HCT116 (cell line): ENCODE measurements at regions not wholly inside any gene's neighbourhood (a gene's known extent, or its start where the extent isn't known, plus 50 kb on each side); places are given as distances from the start of the nearest gene placed in this dataset.

Source experiments
- ATAC-seq: fragments of 200-7000 bp; cut with Tn5 transposase; 2 replicates; pipeline ENCODE4 v1.9.1; 2020; ENCODE audit warnings: mild to moderate bottlenecking, moderate library complexity
- BruUV-seq: library from RNA; stranded (reverse); fragments of 400-500 nt; replicated peaks from 2 replicates; lab custom pipeline; 2021; lab: Mats Ljungman, UMichigan
- CTCF ChIA-PET: fragments of 300-600 bp; sonication (Branson Sonifier 250); formaldehyde crosslinking; loops from one replicate; lab custom pipeline; 2021; ENCODE audit warnings: antibody characterized with exemption; lab: Charles Lee
- POLR2A ChIA-PET: fragments of 300-600, 350-600 bp; sonication (Branson Sonifier 250); formaldehyde crosslinking; loops from one replicate; lab custom pipeline; 2021; ENCODE audit warnings: antibody characterized with exemption; lab: Charles Lee
- RAD21 ChIA-PET, 2 experiments: fragments of 300-600 bp; sonication (Branson Sonifier 250); formaldehyde crosslinking; loops; one replicate each; lab custom pipeline; 2023; ENCODE audit warnings: low total read pairs in 2 of 2; ENCODE audit not compliant: uncharacterized antibody in 2 of 2, unreplicated experiment in 2 of 2, low non-redundant PET in 1 of 2; lab: Charles Lee
- DNase-seq: peaks from one replicate; pipeline ENCODE4 v3.0.0-alpha.2; 2010; ENCODE audit warnings: low read depth, low spot score
- H2AFZ ChIP-seq: fragments of 200-600 bp; shearing (Covaris generic), sonication (generic); 2 replicates; pipeline ENCODE4 v1.6.1; 2017; ENCODE audit warnings: low read depth, mixed run types, mixed read lengths, antibody characterized with exemption, low read length; ENCODE audit not compliant: poor library complexity, severe bottlenecking
- H3K27ac ChIP-seq: 2 replicates; pipeline ENCODE4 v1.5.1; 2012; ENCODE audit warnings: low read depth, low read length
- H3K27me3 ChIP-seq: fragments of 200-600 bp; sonication (generic); 2 replicates; pipeline ENCODE4 v1.6.1; 2016; ENCODE audit warnings: mixed run types, low read length, mixed read lengths; ENCODE audit not compliant: insufficient read depth
- H3K36me3 ChIP-seq, 2 experiments: fragments of 200-500 bp in 1 of 2; fragments of 200-600 bp in 1 of 2; sonication (Bioruptor generic) in 1 of 2; sonication (generic) in 1 of 2; 2 replicates each; pipeline versions ENCODE4 v1.5.1 to v1.6.1; 2014 to 2016; ENCODE audit warnings: low read length in 2 of 2, inconsistent platforms in 1 of 2, mixed read lengths in 1 of 2, mixed run types in 1 of 2; ENCODE audit not compliant: insufficient read depth in 2 of 2, control insufficient read depth in 1 of 2
- H3K4me1 ChIP-seq, 2 experiments: fragments of 200-600 bp in 1 of 2; sonication (generic) in 1 of 2; 2 replicates each; pipeline versions ENCODE4 v1.5.1 to v1.6.1; 2012 to 2017; ENCODE audit warnings: low read length in 2 of 2, inconsistent platforms in 1 of 2, mild to moderate bottlenecking in 1 of 2, mixed read lengths in 1 of 2, mixed run types in 1 of 2, moderate library complexity in 1 of 2; ENCODE audit not compliant: insufficient read depth in 2 of 2, control insufficient read depth in 1 of 2
- H3K4me2 ChIP-seq: fragments of 200-600 bp; sonication (generic); 2 replicates; pipeline ENCODE4 v1.6.1; 2017; ENCODE audit warnings: mixed run types, low read length, mixed read lengths
- H3K4me3 ChIP-seq, 2 experiments: fragments of 200-600 bp in 1 of 2; sonication (generic) in 1 of 2; replicated peaks in 1 of 2; 2 replicates each; pipeline ENCODE4 v1.5.1; 2011 to 2016; ENCODE audit warnings: low read length in 2 of 2, control low read depth in 1 of 2, low read depth in 1 of 2, mild to moderate bottlenecking in 1 of 2, mixed read lengths in 1 of 2, mixed run types in 1 of 2
- H3K79me2 ChIP-seq: fragments of 200-600 bp; sonication (generic); 2 replicates; pipeline ENCODE4 v1.6.1; 2017; ENCODE audit warnings: mild to moderate bottlenecking, mixed run types, low read length, moderate library complexity, mixed read lengths; ENCODE audit not compliant: insufficient read depth
- H3K9ac ChIP-seq: fragments of 200-600 bp; sonication (generic); 2 replicates; pipeline ENCODE4 v1.6.1; 2016; ENCODE audit warnings: low read length, mixed read lengths
- H3K9me2 ChIP-seq: fragments of 200-600 bp; sonication (generic), shearing (Covaris generic); 2 replicates; pipeline ENCODE4 v1.6.1; 2017; ENCODE audit warnings: mixed run types, mild to moderate bottlenecking, moderate library complexity; ENCODE audit not compliant: insufficient read depth
- H3K9me3 ChIP-seq, 2 experiments: fragments of 200-500 bp in 1 of 2; fragments of 200-600 bp in 1 of 2; sonication (Bioruptor generic) in 1 of 2; sonication (generic) in 1 of 2; 2 replicates each; pipeline ENCODE4 v1.6.1; 2014 to 2017; ENCODE audit warnings: low read length in 2 of 2, mixed read lengths in 2 of 2, inconsistent platforms in 1 of 2, low read depth in 1 of 2, mild to moderate bottlenecking in 1 of 2, mixed run types in 1 of 2, moderate library complexity in 1 of 2; ENCODE audit not compliant: control insufficient read depth in 1 of 2, insufficient read depth in 1 of 2
- H4K20me1 ChIP-seq: fragments of 200-600 bp; sonication (generic), shearing (Covaris generic); 2 replicates; pipeline ENCODE4 v1.6.1; 2017; ENCODE audit warnings: mixed run types, mild to moderate bottlenecking, moderate library complexity; ENCODE audit not compliant: insufficient read depth
- ATF3 ChIP-seq: IDR thresholded peaks from 2 replicates; pipeline ENCODE4 v1.6.1; 2012
- CEBPB ChIP-seq: IDR thresholded peaks from 2 replicates; pipeline ENCODE4 v1.6.1; 2012; ENCODE audit warnings: low read depth
- EGR1 ChIP-seq: IDR thresholded peaks from 2 replicates; pipeline ENCODE4 v1.6.1; 2012; ENCODE audit warnings: low read depth
- ELF1 ChIP-seq: IDR thresholded peaks from 2 replicates; pipeline ENCODE4 v1.6.1; 2012; ENCODE audit warnings: low read depth, borderline replicate concordance
- EZH2 ChIP-seq: fragments of 200-600 bp; sonication (generic); IDR thresholded peaks from 2 replicates; pipeline ENCODE4 v1.6.1; 2017; ENCODE audit warnings: antibody characterized with exemption, mixed run types
- EZH2phosphoT487 ChIP-seq: fragments of 200-600 bp; IDR thresholded peaks from 2 replicates; pipeline ENCODE4 v1.6.1; 2018; ENCODE audit warnings: antibody characterized with exemption, borderline replicate concordance
- JUND ChIP-seq: IDR thresholded peaks from 2 replicates; pipeline ENCODE4 v1.6.1; 2012
- POLR2A ChIP-seq: IDR thresholded peaks from 2 replicates; pipeline ENCODE4 v1.7.0; 2011; ENCODE audit warnings: borderline replicate concordance; ENCODE audit not compliant: insufficient read depth, insufficient read length; ENCODE audit errors: extremely low read depth
- POLR2AphosphoS5 ChIP-seq: IDR thresholded peaks from 2 replicates; pipeline ENCODE4 v1.6.1; 2011; ENCODE audit warnings: mild to moderate bottlenecking, low read depth, low read length, moderate library complexity
- RAD21 ChIP-seq: IDR thresholded peaks from 2 replicates; pipeline ENCODE4 v1.6.1; 2012; ENCODE audit warnings: low read depth, mild to moderate bottlenecking
- REST ChIP-seq: IDR thresholded peaks from 2 replicates; pipeline ENCODE4 v1.6.1; 2012; ENCODE audit warnings: low read depth
- SIN3A ChIP-seq: IDR thresholded peaks from 2 replicates; pipeline ENCODE4 v1.6.1; 2012; ENCODE audit warnings: low read depth
- SP1 ChIP-seq: IDR thresholded peaks from 2 replicates; pipeline ENCODE4 v1.6.1; 2012; ENCODE audit warnings: low read depth
- SRF ChIP-seq: IDR thresholded peaks from 2 replicates; pipeline ENCODE4 v1.6.1; 2012; ENCODE audit warnings: low read depth
- TCF7L2 ChIP-seq: IDR thresholded peaks from 2 replicates; pipeline ENCODE4 v1.7.0; 2011; ENCODE audit warnings: borderline replicate concordance, inconsistent platforms; ENCODE audit not compliant: insufficient read depth, insufficient read length; ENCODE audit errors: extremely low read depth
- YY1 ChIP-seq: IDR thresholded peaks from 2 replicates; pipeline ENCODE4 v1.6.1; 2011; ENCODE audit warnings: low read length, low read depth, moderate library complexity, mild to moderate bottlenecking; ENCODE audit not compliant: insufficient replicate concordance; ENCODE audit errors: extremely low read depth
- ZBTB33 ChIP-seq: IDR thresholded peaks from 2 replicates; pipeline ENCODE4 v1.6.1; 2011; ENCODE audit warnings: mild to moderate bottlenecking, low read length, moderate library complexity; ENCODE audit not compliant: insufficient replicate concordance; ENCODE audit errors: extremely low read depth
- ZFX ChIP-seq: fragments of 450-650 bp; IDR thresholded peaks from 2 replicates; pipeline ENCODE4 v1.6.1; 2017
- intact Hi-C: fragments of 100-400 bp; cut with micrococcal nuclease; formaldehyde crosslinking; loops from 2 replicates; pipeline ENCODE4 v1.10.0; 2022
- TF ChIP-seq, protein P1 (sequence below): IDR thresholded peaks from 2 replicates; pipeline ENCODE4 v1.6.1; 2012

- POLR2A ChIA-PET: no interaction called here
- H3K27me3 ChIP-seq: no peaks in the 10 kb centered on the region
- no peak overlapping the region for H3K4me3 ChIP-seq
- RAD21 ChIA-PET: no interaction called here
- H2AFZ ChIP-seq: no peak overlapping the region
- H3K27ac ChIP-seq: no peak overlapping the region
- no peaks in the 10 kb centered on the region for H3K36me3 ChIP-seq
- H3K79me2 ChIP-seq: no peaks in the 10 kb centered on the region
- H3K9ac ChIP-seq: no peak overlapping the region
- CTCF ChIA-PET: no interaction called here
- DNase-seq: no peak
- H3K4me1 ChIP-seq: no peaks in the 10 kb centered on the region
- H4K20me1 ChIP-seq: no peaks in the 10 kb centered on the region
- no peak for ATAC-seq
- H3K9me3 ChIP-seq: no peaks in the 10 kb centered on the region
- TF ChIP-seq JUND (no peak), YY1 (no peak), EZH2phosphoT487 (no peak), POLR2A (no peak), POLR2AphosphoS5 (no peak), REST (no peak), EGR1 (no peak), ZFX (no peak), ATF3 (no peak), TCF7L2 (no peak), ZBTB33 (no peak), EZH2 (no peak), ELF1 (no peak), SRF (no peak), CEBPB (no peak), SP1 (no peak), SIN3A (no peak), RAD21 (no peak)
- TF ChIP-seq, protein P1, sequence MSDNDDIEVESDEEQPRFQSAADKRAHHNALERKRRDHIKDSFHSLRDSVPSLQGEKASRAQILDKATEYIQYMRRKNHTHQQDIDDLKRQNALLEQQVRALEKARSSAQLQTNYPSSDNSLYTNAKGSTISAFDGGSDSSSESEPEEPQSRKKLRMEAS: no peak
- no peaks in the 10 kb centered on the region for H3K9me2 ChIP-seq
- no peak overlapping the region for H3K4me2 ChIP-seq
- no TSS peak for BruUV-seq
- intact Hi-C loops: loop anchor here (10.0 kb wide), 1 partner anchor 532 kb away; no protein-coding TSS in a partner anchor
These were observed 69.3 kb upstream of the UGT2B7 start for GRCh38 chr4:69026974-69027373.
